ENCODE measurements at regions not wholly inside any gene's neighbourhood (a gene's known extent, or its start where the extent isn't known, plus 50 kb on each side); places are given as distances from the start of the nearest gene placed in this dataset.

- H3K4me3 ChIP-seq = no peak overlapping the region
- H3K36me3 ChIP-seq = no peaks in the 10 kb centered on the region
Measured at GRCh38 chr2:83873110-83873509, 586.0 kb downstream of the SUCLG1 start.

GRCh38 chr2:83866211-83866610 is 592.9 kb downstream of the SUCLG1 start:
- Histone ChIP-seq H3K27ac (no peak overlapping the region), H3K36me3 (no peaks in the 10 kb centered on the region), H3K27me3 (replicated peaks) (no peaks in the 10 kb centered on the region), H3K4me1 (replicated peaks) (no peaks in the 10 kb centered on the region), H3K9me3 (replicated peaks) (no peaks in the 10 kb centered on the region), H3K4me3 (no peak overlapping the region)
- no peak for DNase-seq (ENCODE audit: low read depth in 1 of 2, low spot score in 2 of 2)

More at GRCh38 chr2:83873110-83873509, 586.0 kb downstream of the SUCLG1 start:
- Histone ChIP-seq H3K27ac (no peak overlapping the region), H3K27me3 (replicated peaks) (no peaks in the 10 kb centered on the region), H3K4me1 (replicated peaks) (no peaks in the 10 kb centered on the region), H3K9me3 (replicated peaks) (no peaks in the 10 kb centered on the region)
- no peak for DNase-seq (ENCODE audit: low read depth in 1 of 2, low spot score in 2 of 2)

DNA sequence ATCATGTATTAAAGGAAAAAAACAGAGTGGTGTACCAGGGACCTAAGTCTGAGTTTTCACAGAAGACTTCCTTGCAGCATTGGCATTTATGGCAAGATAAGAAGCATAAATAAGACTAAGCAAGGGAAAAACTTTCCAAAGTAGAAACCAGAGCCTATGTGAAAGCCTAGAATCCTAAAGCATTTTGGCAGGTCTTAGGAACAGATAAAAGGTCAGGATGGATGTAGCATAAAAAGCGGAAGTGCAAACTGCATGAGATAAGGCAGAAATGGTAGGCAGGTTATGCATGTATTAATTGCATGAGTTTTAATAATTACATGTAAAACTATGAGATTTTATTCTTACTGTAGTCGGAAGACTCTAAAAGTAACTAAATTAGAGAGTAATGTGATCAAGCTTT is 596.5 kb downstream of the SUCLG1 start:
- no peaks in the 10 kb centered on the region for H3K36me3 ChIP-seq
- no peak for DNase-seq (ENCODE audit: low read depth in 1 of 2, low spot score in 2 of 2)
- H3K27ac ChIP-seq = no peak overlapping the region
- H3K27me3 ChIP-seq (replicated peaks) = no peaks in the 10 kb centered on the region
- no peaks in the 10 kb centered on the region for H3K9me3 ChIP-seq (replicated peaks)
- H3K4me1 ChIP-seq (replicated peaks) = no peaks in the 10 kb centered on the region
- H3K4me3 ChIP-seq = no peak overlapping the region

- no peaks in the 10 kb centered on the region for H3K36me3 ChIP-seq
- H3K9me3 ChIP-seq (replicated peaks) = no peaks in the 10 kb centered on the region
Measured at GRCh38 chr2:83860320-83860719, 598.8 kb downstream of the SUCLG1 start.

DNA sequence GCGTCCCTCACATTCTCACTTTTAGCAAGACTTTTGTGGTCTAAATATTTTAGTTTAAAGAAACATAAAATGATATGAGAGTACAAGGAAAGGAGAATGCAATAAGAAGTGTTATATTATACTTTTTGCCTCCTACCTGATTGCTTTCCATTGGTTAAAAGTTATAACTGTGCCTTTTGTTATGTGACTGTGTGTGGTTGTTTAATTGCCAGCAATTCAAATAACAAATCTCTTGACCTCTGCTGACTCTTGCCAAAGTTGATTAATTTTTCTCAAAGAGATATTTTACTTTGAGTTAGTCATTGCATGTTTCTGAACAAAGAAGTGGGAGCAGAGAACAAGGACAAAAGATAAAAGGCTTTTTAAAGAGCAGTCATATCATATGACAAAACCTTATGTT is 599.5 kb downstream of the SUCLG1 start:
- Histone ChIP-seq H3K4me3 (no peak overlapping the region), H3K27me3 (replicated peaks) (no peaks in the 10 kb centered on the region), H3K4me1 (replicated peaks) (no peaks in the 10 kb centered on the region), H3K27ac (no peak overlapping the region), H3K36me3 (no peaks in the 10 kb centered on the region), H3K9me3 (replicated peaks) (no peaks in the 10 kb centered on the region)
- no peak for DNase-seq (ENCODE audit: low read depth in 1 of 2, low spot score in 2 of 2)

More at GRCh38 chr2:83860320-83860719, 598.8 kb downstream of the SUCLG1 start:
- no peak for DNase-seq (ENCODE audit: low read depth in 1 of 2, low spot score in 2 of 2)
- no peak overlapping the region for H3K27ac ChIP-seq
- no peaks in the 10 kb centered on the region for H3K27me3 ChIP-seq (replicated peaks)
- no peaks in the 10 kb centered on the region for H3K4me1 ChIP-seq (replicated peaks)
- no peak overlapping the region for H3K4me3 ChIP-seq

GRCh38 chr2:83851066-83851465 is 608.0 kb downstream of the SUCLG1 start:
- H3K27me3 ChIP-seq (replicated peaks) = no peaks in the 10 kb centered on the region
- DNase-seq (ENCODE audit: low read depth in 1 of 2, low spot score in 2 of 2) = no peak
- no peak overlapping the region for H3K27ac ChIP-seq
- H3K4me1 ChIP-seq (replicated peaks) = no peaks in the 10 kb centered on the region
- H3K9me3 ChIP-seq (replicated peaks) = no peaks in the 10 kb centered on the region; the same call in 1 of the 2 replicates
- no peaks in the 10 kb centered on the region for H3K36me3 ChIP-seq
- H3K4me3 ChIP-seq = no peak overlapping the region

- H3K9me3 ChIP-seq (replicated peaks) = no peaks in the 10 kb centered on the region; the same call in 1 of the 2 replicates
- H3K36me3 ChIP-seq = no peaks in the 10 kb centered on the region
- no peak overlapping the region for H3K27ac ChIP-seq
- no peaks in the 10 kb centered on the region for H3K27me3 ChIP-seq (replicated peaks)
- no peaks in the 10 kb centered on the region for H3K4me1 ChIP-seq (replicated peaks)
- no peak overlapping the region for H3K4me3 ChIP-seq
- no peak for DNase-seq (ENCODE audit: low read depth in 1 of 2, low spot score in 2 of 2)
Measured at GRCh38 chr2:83850071-83850725, 608.9 kb downstream of the SUCLG1 start.

GRCh38 chr2:83844490-83844889 is 614.6 kb downstream of the SUCLG1 start:
- H3K4me3 ChIP-seq = no peak overlapping the region
- no peak for DNase-seq (ENCODE audit: low read depth in 1 of 2, low spot score in 2 of 2)
- H3K36me3 ChIP-seq = no peaks in the 10 kb centered on the region
- no peaks in the 10 kb centered on the region for H3K4me1 ChIP-seq (replicated peaks)
- H3K9me3 ChIP-seq (replicated peaks) = no peaks in the 10 kb centered on the region
- H3K27ac ChIP-seq = no peak overlapping the region
- no peaks in the 10 kb centered on the region for H3K27me3 ChIP-seq (replicated peaks)

- no peak for DNase-seq (ENCODE audit: low read depth in 1 of 2, low spot score in 2 of 2)
- H3K4me1 ChIP-seq (replicated peaks) = no peaks in the 10 kb centered on the region
- no peaks in the 10 kb centered on the region for H3K9me3 ChIP-seq (replicated peaks)
- H3K27me3 ChIP-seq (replicated peaks) = no peaks in the 10 kb centered on the region
- H3K27ac ChIP-seq = no peak overlapping the region
- H3K36me3 ChIP-seq = no peaks in the 10 kb centered on the region
- no peak overlapping the region for H3K4me3 ChIP-seq
Measured at GRCh38 chr2:83842421-83842820, 616.7 kb downstream of the SUCLG1 start.

GRCh38 chr2:83837823-83838222 is 621.3 kb downstream of the SUCLG1 start:
- H3K9me3 ChIP-seq (replicated peaks) = no peaks in the 10 kb centered on the region
- H3K27me3 ChIP-seq (replicated peaks) = no peaks in the 10 kb centered on the region
- no peak for DNase-seq (ENCODE audit: low read depth in 1 of 2, low spot score in 2 of 2)
- H3K36me3 ChIP-seq = no peaks in the 10 kb centered on the region
- H3K4me1 ChIP-seq (replicated peaks) = no peaks in the 10 kb centered on the region
- H3K4me3 ChIP-seq = no peak overlapping the region
- no peak overlapping the region for H3K27ac ChIP-seq

- no peaks in the 10 kb centered on the region for H3K36me3 ChIP-seq
- H3K27me3 ChIP-seq (replicated peaks) = no peaks in the 10 kb centered on the region; the same call in 1 of the 2 replicates
- no peak overlapping the region for H3K27ac ChIP-seq
- H3K9me3 ChIP-seq (replicated peaks) = no peaks in the 10 kb centered on the region
- no peaks in the 10 kb centered on the region for H3K4me1 ChIP-seq (replicated peaks)
- H3K4me3 ChIP-seq = no peak overlapping the region
- DNase-seq (ENCODE audit: low read depth in 1 of 2, low spot score in 2 of 2) = no peak
Measured at GRCh38 chr2:83827618-83828017, 631.5 kb downstream of the SUCLG1 start.

DNA sequence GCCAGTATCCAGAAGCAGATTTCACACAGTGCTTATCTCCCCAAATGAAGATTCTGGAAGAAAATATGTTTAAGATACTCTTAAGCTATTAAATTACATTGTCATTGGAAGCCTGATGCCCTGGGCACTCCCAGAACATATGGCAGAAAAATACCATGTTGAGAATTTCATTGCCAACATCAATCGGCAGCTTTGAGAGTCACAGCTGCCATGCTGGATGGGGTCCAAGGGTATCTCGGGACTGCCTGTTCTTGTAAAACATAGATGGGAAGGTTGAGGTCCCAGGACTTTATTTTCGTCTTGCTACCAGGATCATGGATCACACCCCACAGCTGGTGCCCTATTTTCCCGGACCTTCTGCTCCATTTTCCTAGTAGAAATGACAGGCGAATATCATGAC is 632.5 kb downstream of the SUCLG1 start:
- Histone ChIP-seq H3K27ac (no peak overlapping the region), H3K27me3 (replicated peaks) (no peaks in the 10 kb centered on the region; the same call in 1 of the 2 replicates), H3K36me3 (no peaks in the 10 kb centered on the region), H3K9me3 (replicated peaks) (no peaks in the 10 kb centered on the region), H3K4me3 (no peak overlapping the region), H3K4me1 (replicated peaks) (no peaks in the 10 kb centered on the region)
- DNase-seq (ENCODE audit: low read depth in 1 of 2, low spot score in 2 of 2) = no peak

GRCh38 chr2:83823229-83823628 is 635.9 kb downstream of the SUCLG1 start:
- DNase-seq (ENCODE audit: low read depth in 1 of 2, low spot score in 2 of 2) = no peak
- H3K9me3 ChIP-seq (replicated peaks) = no peaks in the 10 kb centered on the region
- H3K27me3 ChIP-seq (replicated peaks) = no peaks in the 10 kb centered on the region; the same call in 1 of the 2 replicates
- no peak overlapping the region for H3K4me3 ChIP-seq
- H3K27ac ChIP-seq = no peak overlapping the region
- H3K36me3 ChIP-seq = no peaks in the 10 kb centered on the region
- no peaks in the 10 kb centered on the region for H3K4me1 ChIP-seq (replicated peaks)

GRCh38 chr2:83817511-83817910 is 641.6 kb downstream of the SUCLG1 start:
- H3K9me3 ChIP-seq (replicated peaks) = no peaks in the 10 kb centered on the region
- no peaks in the 10 kb centered on the region for H3K27me3 ChIP-seq (replicated peaks)
- no peak for DNase-seq (ENCODE audit: low read depth in 1 of 2, low spot score in 2 of 2)
- no peaks in the 10 kb centered on the region for H3K36me3 ChIP-seq
- H3K4me1 ChIP-seq (replicated peaks) = no peaks in the 10 kb centered on the region
- no peak overlapping the region for H3K4me3 ChIP-seq
- H3K27ac ChIP-seq = no peak overlapping the region

DNA sequence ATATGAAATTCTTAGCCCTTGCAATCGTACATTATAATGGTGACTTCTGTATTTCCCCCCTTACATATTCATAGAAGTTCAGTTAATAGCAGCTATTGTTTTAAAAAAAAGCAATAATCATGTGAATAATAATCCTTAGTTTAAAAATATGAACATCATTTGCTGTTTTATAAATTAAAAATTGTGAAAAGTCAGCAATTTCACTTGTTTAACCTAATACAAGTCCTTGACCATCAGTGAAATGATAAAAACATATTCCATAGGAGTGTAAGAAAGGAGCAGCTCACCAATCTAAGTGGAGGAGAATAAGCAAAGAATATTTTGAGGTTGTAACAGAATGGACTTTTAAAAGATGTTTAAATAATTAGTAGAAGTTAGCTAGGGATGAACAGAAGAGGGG is 650.2 kb downstream of the SUCLG1 start:
- H3K36me3 ChIP-seq = no peaks in the 10 kb centered on the region
- no peak overlapping the region for H3K27ac ChIP-seq
- H3K9me3 ChIP-seq (replicated peaks) = no peaks in the 10 kb centered on the region
- H3K27me3 ChIP-seq (replicated peaks) = no peaks in the 10 kb centered on the region
- no peaks in the 10 kb centered on the region for H3K4me1 ChIP-seq (replicated peaks)
- H3K4me3 ChIP-seq = no peak overlapping the region
- no peak for DNase-seq (ENCODE audit: low read depth in 1 of 2, low spot score in 2 of 2)
